HG02678 (cell line): ENCODE measurements at regions not wholly inside any gene's neighbourhood (a gene's known extent, or its start where the extent isn't known, plus 50 kb on each side); places are given as distances from the start of the nearest gene placed in this dataset.
"Not testable (repeated sequence)": the region's sequence is repeated elsewhere in the genome, so short reads cannot be mapped to it uniquely, and the experiment has no call there.

Source experiments
- ATAC-seq: cut with Tn5 transposase; IDR thresholded peaks from one replicate; pipeline ENCODE4 v1.9.1; 2021; ENCODE audit warnings: mild to moderate bottlenecking, moderate library complexity; ENCODE audit not compliant: unreplicated experiment

- ATAC-seq = no peak
These were observed 184.4 kb upstream of the TMEM45B start for GRCh38 chr11:129631201-129631600.

DNA sequence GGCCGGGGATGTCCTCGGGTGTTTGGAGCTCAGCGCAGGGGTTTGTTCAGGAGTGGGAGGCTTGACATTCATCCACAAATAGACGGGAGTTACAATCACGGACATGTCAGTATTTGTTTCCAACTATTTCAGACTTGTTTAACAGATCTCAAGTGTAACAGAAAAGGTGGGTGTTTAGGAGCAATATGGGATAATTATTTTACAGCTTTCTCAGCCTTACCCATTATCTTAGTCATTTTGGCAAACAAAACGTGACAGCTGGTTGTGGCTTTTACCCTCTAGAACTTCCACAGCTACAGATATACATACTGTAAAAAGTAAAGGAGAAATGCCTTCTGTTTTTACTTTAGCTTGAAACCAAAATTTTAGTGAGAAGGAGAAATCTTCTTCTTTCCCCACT is 178.7 kb upstream of the TMEM45B start:
- no peak for ATAC-seq

DNA sequence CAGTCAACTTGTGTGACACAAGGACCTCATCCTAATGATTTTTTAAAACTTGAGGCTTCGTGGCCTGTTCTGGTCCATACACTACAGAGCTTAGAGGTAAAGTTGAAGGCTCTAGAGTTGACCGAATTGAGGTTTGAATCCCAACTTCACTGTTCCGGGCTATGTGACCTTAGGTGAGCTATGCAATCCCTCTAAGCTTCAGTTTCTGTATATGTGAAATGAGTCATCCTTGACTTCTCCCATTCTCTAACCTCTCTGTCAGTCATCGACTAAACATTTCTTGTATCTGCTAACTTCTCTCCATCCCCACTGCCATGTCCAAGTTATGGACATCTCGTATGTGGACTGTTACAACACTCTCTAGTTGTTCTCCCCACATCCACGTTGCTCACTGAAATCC is 178.2 kb upstream of the TMEM45B start:
- no peak for ATAC-seq

GRCh38 chr11:129637983-129638776 is 177.5 kb upstream of the TMEM45B start:
- no peak for ATAC-seq

DNA sequence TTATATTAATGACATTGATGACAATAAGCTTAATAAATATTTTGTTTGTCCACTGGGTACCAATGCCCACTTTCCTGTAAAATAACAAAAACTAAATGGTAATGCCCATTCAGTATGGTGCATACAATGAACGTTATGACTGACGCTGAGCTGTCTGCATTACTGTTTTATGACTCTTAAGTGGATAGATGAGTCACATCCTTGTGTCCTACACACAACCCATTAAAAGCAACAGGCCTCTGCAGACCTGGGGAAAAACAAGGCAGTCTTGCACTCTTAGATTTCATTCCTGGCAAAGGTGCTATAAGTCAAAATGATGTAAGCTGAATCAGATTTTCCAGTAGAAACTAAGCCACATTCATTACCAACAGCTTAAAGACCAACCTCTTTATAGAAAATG is 176.3 kb upstream of the TMEM45B start:
- no peak for ATAC-seq

DNA sequence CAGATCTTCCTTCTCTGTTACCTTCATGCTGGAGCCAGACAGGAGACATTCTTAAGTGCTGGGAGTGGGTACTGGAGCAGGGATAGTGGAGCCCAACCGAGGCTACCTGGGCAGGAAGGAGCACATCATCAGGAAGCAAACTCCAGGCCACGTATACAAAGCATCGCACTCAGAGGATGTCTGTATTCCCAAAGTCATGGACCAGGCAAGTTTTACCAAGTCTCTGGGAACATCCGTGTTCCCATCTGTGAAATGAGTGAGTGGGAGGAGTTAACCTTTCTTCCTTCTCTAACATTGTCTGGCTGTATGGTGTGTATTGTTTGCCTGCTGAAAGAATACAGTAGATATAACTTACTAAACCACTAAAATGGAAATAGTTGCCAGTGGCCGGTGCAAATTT is 175.0 kb upstream of the TMEM45B start:
- no peak for ATAC-seq

- ATAC-seq = no peak
These were observed 172.5 kb upstream of the TMEM45B start for GRCh38 chr11:129643031-129643721.

DNA sequence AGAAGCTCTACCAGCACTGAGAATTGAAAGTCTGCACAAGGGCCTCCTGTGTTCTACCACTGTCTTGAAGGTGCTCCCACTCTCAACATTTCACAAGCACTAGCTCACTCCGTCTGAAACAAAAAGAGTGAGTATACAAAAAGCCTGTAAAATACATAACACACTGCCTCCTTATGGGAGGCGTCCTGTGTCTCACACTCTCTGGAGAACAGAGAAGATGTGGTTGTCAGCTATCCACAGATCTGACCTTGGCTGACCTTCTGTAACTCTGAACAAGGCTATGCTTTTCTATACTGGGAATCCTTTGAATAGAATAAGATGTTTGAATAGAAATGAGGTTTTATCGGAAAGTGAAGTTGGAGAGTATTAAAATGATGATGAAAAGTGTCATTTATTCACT is 171.3 kb upstream of the TMEM45B start:
- no peak for ATAC-seq

DNA sequence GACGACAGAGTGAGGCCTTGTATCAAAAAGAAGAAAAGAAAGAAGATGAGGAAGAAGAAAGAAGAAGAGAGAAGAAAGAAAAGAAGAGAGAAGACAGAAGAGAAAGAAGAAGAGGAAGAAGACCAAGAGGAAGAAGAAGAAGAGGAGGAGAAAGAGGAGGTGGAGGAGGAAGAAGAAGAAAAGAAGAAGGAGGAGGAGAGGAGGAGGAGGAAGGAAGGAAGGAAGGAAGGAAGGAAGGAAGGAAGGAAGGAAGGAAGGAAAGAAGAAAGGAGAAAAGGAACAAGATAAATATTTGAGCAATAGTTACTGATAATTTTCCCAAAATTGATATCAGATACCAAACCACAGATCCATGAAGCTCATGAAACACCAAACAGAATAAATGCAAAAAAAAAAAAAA is 169.7 kb upstream of the TMEM45B start:
- no peak for ATAC-seq

GRCh38 chr11:129650044-129650443 is 165.6 kb upstream of the TMEM45B start:
- not testable (repeated sequence) for ATAC-seq

DNA sequence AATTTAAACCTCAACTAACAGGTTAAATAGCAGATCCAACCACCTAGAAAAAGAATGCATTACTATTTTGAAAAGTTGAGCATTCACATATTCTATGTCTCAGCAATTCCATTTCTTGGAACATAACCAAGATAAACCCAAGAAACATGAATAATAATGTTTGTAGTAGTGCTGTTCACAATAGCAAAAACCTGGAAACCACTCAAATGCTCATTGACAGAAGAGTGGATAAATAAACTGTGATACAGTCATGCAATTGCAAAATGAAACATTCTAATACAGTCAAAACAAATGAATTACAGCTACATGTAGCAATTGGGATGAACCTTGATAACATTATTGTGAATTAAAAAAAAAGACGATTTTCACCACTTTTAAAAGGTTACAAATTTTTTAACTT is 162.8 kb upstream of the TMEM45B start:
- ATAC-seq = no peak

GRCh38 chr11:129655247-129655832 is 160.3 kb upstream of the TMEM45B start:
- no peak for ATAC-seq

GRCh38 chr11:129657866-129658525 is 157.7 kb upstream of the TMEM45B start:
- ATAC-seq = no peak

GRCh38 chr11:129658526-129658867 is 157.2 kb upstream of the TMEM45B start:
- no peak for ATAC-seq

GRCh38 chr11:129680907-129681306 is 134.7 kb upstream of the TMEM45B start:
- ATAC-seq = no peak

GRCh38 chr11:129681344-129682114 is 134.1 kb upstream of the TMEM45B start:
- no peak for ATAC-seq

GRCh38 chr11:129686269-129686668 is 129.4 kb upstream of the TMEM45B start:
- no peak for ATAC-seq

- ATAC-seq = no peak
These were observed 124.5 kb upstream of the TMEM45B start for GRCh38 chr11:129691142-129691541.

- ATAC-seq = no peak
These were observed 121.1 kb upstream of the TMEM45B start for GRCh38 chr11:129694538-129694937.

DNA sequence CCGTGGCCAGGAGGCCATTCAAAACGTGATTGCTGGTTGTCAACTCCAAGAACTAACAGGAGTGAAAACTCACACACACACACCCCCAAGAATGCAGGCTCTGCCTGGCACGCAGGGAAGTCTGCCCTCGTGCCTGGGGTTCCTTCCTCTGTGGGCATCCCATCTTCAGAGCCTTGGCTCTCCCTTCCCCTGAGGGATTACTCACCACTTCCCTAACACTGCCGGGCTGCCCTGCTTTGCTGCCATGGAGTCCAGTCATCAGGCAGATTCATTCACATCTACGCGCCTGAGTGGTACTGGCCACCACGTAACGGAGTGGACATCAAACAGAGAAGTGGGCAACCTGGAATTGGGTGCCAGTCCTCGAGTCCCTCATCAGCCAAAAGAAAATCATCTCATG is 120.7 kb upstream of the TMEM45B start:
- no peak for ATAC-seq
